ENCODE measurements at regions not wholly inside any gene's neighbourhood (a gene's known extent, or its start where the extent isn't known, plus 50 kb on each side); places are given as distances from the start of the nearest gene placed in this dataset.

- Histone ChIP-seq H3K27ac (ENCODE audit: low read depth in 1 of 2, low read length in 2 of 2) (no peak overlapping the region), H3K9me3 (ENCODE audit: control insufficient read depth in 1 of 2, insufficient read depth in 1 of 2, low read length in 2 of 2) (no peaks in the 10 kb centered on the region), H3K36me3 (ENCODE audit: insufficient read depth, low read length) (no peaks in the 10 kb centered on the region), H3K27me3 (ENCODE audit: control insufficient read depth in 1 of 2, insufficient read depth in 2 of 2, low read length in 2 of 2) (no peaks in the 10 kb centered on the region), H3K4me3 (ENCODE audit: low read length) (no peak overlapping the region), H3K4me1 (ENCODE audit: insufficient read depth, low read length) (no peaks in the 10 kb centered on the region)
- Mint-ChIP-seq H3K9me3 (peaks cover 6% of the 10 kb centered on the region), H3K4me3 (no peak overlapping the region), H3K27ac (no peak overlapping the region), H3K27me3 (peaks cover 4% of the 10 kb centered on the region), H3K36me3 (ENCODE audit: low read depth) (no peaks in the 10 kb centered on the region), H3K4me1 (ENCODE audit: low read depth) (no peaks in the 10 kb centered on the region)
- ChIA-PET POLR2A (no interaction called here), CTCF (no interaction called here)
- no peak for ATAC-seq (ENCODE audit: poor library complexity)
- no peak for DNase-seq
- TF ChIP-seq CTCF (IDR thresholded peaks at IDR 0.05), result no peak
- intact Hi-C loops (cut with DNase I, micrococcal nuclease), result no loop called here
Measured at GRCh38 chr3:152629363-152630122, 205.4 kb upstream of the P2RY1 start.

- CTCF ChIA-PET, result no interaction called here
- Mint-ChIP-seq H3K36me3 (ENCODE audit: low read depth) (no peaks in the 10 kb centered on the region), H3K4me1 (ENCODE audit: low read depth) (no peaks in the 10 kb centered on the region), H3K27me3 (peaks cover 15% of the 10 kb centered on the region), H3K9me3 (peaks cover 6% of the 10 kb centered on the region), H3K4me3 (no peak overlapping the region), H3K27ac (no peak overlapping the region)
- H3K27me3 ChIP-seq (ENCODE audit: control insufficient read depth in 1 of 2, insufficient read depth in 2 of 2, low read length in 2 of 2), result no peaks in the 10 kb centered on the region
- DNase-seq (no peak), ATAC-seq (ENCODE audit: poor library complexity) (no peak)
- intact Hi-C loops (cut with DNase I, micrococcal nuclease), result no loop called here
- no peak overlapping the region for H3K27ac ChIP-seq (ENCODE audit: low read depth in 1 of 2, low read length in 2 of 2)
- no peaks in the 10 kb centered on the region for H3K9me3 ChIP-seq (ENCODE audit: control insufficient read depth in 1 of 2, insufficient read depth in 1 of 2, low read length in 2 of 2)
- no peak overlapping the region for H3K4me3 ChIP-seq (ENCODE audit: low read length)
- TF ChIP-seq CTCF (IDR thresholded peaks at IDR 0.05), result no peak
- POLR2A ChIA-PET, result no interaction called here
- H3K4me1 ChIP-seq (ENCODE audit: insufficient read depth, low read length), result no peaks in the 10 kb centered on the region
- H3K36me3 ChIP-seq (ENCODE audit: insufficient read depth, low read length), result no peaks in the 10 kb centered on the region
Measured at GRCh38 chr3:152635389-152635788, 199.5 kb upstream of the P2RY1 start.

- ChIA-PET CTCF (no interaction called here), POLR2A (no interaction called here)
- Histone ChIP-seq H3K4me1 (ENCODE audit: insufficient read depth, low read length) (no peaks in the 10 kb centered on the region), H3K36me3 (ENCODE audit: insufficient read depth, low read length) (no peaks in the 10 kb centered on the region), H3K4me3 (ENCODE audit: low read length) (no peak overlapping the region), H3K27ac (ENCODE audit: low read depth in 1 of 2, low read length in 2 of 2) (no peak overlapping the region), H3K9me3 (ENCODE audit: control insufficient read depth in 1 of 2, insufficient read depth in 1 of 2, low read length in 2 of 2) (no peaks in the 10 kb centered on the region), H3K27me3 (ENCODE audit: control insufficient read depth in 1 of 2, insufficient read depth in 2 of 2, low read length in 2 of 2) (no peaks in the 10 kb centered on the region)
- no peak overlapping the region for H3K4me3 Mint-ChIP-seq
- ATAC-seq (ENCODE audit: poor library complexity) (no peak), DNase-seq (no peak)
- peaks cover 3% of the 10 kb centered on the region for H3K9me3 Mint-ChIP-seq
- no peaks in the 10 kb centered on the region for H3K36me3 Mint-ChIP-seq (ENCODE audit: low read depth)
- peaks cover 15% of the 10 kb centered on the region for H3K27me3 Mint-ChIP-seq
- no peaks in the 10 kb centered on the region for H3K4me1 Mint-ChIP-seq (ENCODE audit: low read depth)
- intact Hi-C loops (cut with DNase I, micrococcal nuclease), result no loop called here
- H3K27ac Mint-ChIP-seq, result no peak overlapping the region
- TF ChIP-seq CTCF (IDR thresholded peaks at IDR 0.05), result no peak
Measured at GRCh38 chr3:152636651-152637050, 198.3 kb upstream of the P2RY1 start.

All from CD4-positive, alpha-beta T cell (primary cell).